Amniotic stem cell (primary cell): ENCODE measurements at regions not wholly inside any gene's neighbourhood (a gene's known extent, or its start where the extent isn't known, plus 50 kb on each side); places are given as distances from the start of the nearest gene placed in this dataset.
"Not testable (repeated sequence)": the region's sequence is repeated elsewhere in the genome, so short reads cannot be mapped to it uniquely, and the experiment has no call there.

Experiments used
- DNase-seq: peaks from one replicate; lab custom pipeline; 2025; lab: John Stamatoyannopoulos, UW

DNA sequence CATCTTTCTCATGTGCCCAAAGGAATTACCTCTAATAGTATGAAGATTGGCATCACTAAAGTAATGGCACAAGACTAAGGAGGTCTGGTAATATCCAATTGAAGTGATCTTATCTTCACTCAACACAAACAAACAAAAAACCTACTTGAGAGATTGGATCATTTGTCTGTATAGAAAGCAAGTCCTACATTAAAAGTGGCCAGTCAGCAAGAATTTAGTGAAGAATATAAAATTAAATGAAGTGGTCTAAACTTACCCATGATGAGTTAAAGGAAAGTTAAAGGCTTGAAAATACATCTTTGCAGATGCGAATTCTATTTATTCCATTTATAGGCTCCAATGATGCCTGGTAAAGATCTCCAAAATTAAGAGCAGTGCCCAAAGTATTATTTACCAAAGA is 350.3 kb upstream of the PCSK5 start:
- no peak for DNase-seq

DNA sequence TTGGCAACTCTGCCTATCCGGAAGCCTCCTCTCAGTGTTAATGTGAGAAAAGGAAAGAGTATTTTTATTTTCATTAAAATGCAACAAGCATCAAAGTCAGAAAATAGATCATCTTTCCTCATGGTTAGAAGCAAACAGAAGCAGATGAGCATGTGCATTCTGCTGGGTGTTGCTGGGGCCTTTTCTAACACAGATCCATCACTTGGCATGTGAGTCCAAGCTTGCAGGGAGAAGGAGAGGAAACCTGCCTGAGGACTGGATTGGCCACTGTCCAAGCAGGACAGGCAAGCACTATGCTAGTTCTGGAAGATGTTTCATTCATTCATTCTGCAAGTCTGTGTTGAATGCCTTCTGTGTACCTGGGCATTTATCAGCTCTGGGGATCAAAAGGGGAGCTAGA is 348.7 kb upstream of the PCSK5 start:
- no peak for DNase-seq

DNA sequence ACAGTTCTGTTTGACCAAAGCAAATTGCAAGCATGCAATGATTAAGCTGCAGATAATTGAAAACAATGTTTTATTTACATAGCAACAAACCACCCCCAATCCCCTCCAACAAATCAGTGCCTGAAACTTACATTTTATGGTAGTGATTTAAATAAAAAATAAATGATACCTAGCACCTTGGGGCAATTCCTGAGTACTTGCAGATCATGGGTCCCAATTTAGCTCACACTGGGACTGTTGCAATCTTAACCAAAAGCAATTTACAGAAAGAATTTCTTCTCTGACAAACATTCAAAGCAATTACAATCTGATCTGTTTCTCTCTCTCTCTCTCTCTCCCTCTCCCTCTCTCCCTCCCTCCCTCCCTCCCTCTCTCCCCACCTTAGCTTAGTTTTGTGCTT is 345.7 kb upstream of the PCSK5 start:
- no peak for DNase-seq

DNA sequence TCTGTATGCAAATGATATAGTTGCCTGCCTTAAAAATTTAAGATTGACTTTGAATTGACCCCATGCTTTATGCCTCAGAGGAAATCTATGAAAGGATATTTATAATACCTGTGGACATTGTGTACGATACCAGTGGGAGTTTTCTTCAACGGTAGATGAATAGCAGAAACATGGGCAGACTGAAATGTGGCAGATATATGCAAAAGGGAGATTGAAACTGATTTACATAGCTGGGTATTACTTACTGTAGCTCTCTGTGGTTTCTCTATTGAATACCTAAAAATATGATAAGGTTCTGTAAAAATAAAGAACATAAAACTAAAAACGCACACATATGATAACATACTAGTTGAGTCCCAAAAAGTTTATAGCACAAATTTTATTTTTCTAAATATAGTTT is 345.2 kb upstream of the PCSK5 start:
- no peak for DNase-seq

- DNase-seq, result no peak
Observed at GRCh38 chr9:75548871-75549270, 341.6 kb upstream of the PCSK5 start.

DNA sequence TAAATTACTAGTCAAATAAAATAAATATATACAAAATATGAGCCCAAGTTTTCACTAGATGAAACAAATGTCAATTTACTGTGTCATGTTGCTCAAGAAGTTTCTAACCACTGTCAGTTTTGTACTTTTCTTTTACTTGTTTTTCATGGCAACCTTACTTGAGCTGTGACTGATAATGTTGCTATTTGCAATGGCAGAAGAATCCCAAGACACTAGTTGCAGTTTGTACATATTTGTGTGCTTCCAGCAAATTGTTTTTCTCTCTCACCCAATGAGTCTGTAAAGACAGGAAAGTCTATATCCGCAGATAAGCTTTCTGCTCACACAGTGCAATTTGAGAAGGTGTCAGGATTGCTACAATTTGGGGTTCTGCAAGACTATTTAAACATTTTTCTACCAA is 338.6 kb upstream of the PCSK5 start:
- DNase-seq, result no peak

DNA sequence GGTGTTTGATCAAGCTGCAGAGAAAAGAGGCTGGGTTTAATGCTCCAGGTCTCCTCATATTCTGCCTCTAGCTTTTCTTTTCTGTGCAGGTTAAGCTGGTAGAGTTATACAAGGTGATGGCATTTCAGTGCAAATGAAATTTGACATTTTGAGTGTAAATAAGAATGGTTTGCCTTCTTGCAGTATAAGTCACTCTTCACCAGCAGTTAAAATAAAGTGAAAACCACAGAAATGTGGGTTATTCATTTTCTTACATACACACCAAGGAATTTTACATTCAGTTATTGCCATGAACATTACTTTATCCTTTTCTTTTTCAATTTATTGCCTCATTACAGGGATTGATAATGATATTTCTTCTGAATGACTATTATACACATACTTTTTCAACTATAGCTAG is 337.5 kb upstream of the PCSK5 start:
- DNase-seq, result no peak

GRCh38 chr9:75566813-75567212 is 323.7 kb upstream of the PCSK5 start:
- not testable (repeated sequence) for DNase-seq

DNA sequence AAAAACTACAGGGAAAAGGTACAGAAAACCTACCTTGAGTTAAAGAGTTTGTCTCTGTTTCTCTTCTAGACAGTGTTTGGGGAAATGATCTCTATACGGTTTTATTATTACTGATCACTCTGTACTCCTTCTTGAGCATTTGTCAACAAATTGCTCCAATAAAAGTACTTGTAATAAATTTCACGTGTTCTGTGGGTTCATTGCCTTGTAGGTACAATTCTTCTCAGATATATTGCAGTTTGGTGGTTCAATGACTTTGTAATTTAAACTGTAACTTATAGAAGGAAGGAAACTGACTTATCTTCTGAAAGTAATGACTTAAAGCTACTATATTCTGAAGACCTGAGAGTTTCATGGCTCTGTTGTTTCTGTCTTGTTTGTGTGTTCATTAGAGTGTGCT is 319.9 kb upstream of the PCSK5 start:
- DNase-seq, result no peak

DNA sequence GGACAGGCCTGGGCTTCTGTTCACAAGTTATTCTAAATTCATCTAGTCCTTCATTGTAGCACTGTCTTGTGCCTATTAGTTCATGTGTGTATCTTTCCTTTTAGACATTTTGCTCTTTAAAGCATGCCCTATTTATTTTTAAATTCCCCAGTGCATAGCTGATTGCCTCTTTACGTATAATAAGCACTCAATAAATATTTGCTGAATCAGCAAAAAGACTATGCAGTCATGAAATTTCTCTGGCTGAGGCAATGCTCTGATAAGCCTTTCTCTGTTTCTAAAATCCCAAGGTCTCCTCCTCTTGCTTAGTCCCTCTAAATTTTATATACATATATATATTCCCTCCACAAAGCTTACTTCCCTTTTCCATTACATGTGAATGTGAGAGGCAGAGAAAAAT is 315.9 kb upstream of the PCSK5 start:
- no peak for DNase-seq

DNA sequence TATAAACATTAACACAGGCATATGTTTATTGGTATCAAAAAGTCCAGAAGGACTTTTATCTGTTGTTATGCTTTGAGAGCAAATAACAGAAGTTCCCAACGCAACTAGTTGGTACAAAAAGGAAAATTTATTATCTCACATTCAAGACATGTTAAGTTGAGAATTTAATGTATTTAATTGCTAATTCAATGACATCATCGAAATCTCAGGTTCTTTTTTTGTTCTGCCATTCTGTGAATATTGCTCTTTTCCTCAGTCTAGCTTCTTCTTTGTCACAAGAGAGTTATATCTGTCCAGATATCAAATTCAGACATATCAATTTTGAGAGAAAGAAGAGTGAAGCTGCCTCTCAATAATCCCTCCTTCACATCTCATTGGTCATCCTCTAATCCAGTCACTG is 307.6 kb upstream of the PCSK5 start:
- DNase-seq, result no peak

DNA sequence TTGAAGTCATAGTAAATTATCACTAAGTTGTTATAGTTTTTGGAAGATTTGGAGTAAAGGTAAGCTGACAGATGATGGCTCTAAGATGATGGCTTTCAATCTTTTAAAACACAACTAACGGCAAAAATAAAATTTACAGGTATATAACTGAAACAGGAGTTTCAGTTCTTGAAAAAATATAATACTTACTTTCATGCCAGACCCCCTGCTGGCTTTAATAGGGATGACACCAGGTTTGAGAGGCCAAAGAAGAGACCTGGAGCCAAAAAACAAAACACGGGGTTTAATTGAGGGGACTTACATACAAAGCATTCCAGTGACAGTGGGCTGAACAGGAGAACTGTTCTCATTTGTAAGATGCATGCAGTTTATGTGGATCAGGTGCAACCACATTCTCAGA is 301.7 kb upstream of the PCSK5 start:
- DNase-seq, result no peak

GRCh38 chr9:75589497-75589896 is 301.0 kb upstream of the PCSK5 start:
- no peak for DNase-seq

DNA sequence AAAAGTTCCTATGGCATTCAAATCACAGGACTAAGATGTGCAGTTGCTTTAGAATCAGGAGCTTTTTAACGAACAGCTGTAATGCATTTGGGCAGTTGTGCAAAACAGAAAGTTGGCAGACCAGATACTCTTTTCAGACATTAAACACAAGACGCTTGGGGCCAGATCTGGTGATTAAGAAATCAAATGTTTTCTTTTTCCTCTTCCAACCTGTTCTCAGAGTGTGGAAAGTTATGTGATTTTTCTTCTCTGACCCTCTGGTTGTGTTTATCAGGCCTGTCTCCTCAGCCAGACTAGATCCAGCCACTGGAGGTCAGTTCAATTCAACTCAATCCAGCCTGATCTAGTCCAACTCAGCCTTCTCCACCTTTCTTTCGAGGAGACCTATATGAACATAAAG is 298.5 kb upstream of the PCSK5 start:
- no peak for DNase-seq

GRCh38 chr9:75592586-75592985 is 297.9 kb upstream of the PCSK5 start:
- DNase-seq, result no peak

DNA sequence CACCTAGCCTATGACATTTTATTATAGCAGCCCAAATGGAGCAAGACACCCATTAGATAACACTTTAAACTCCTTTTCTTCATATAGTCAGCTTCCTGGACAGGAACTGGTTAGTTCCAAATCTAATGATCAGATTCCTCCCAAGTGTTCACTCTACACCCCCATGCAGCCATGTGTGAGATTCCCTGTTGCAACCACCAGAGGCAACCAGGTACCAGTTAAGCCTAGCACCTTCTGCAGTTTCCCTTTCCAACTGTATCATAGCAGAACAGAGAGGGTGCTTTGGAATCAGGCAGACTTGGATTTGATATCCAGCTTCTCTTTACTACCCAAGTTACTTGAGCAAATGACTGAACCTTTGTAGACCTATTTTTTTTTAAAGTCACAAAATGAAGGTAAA is 296.6 kb upstream of the PCSK5 start:
- no peak for DNase-seq

GRCh38 chr9:75599126-75599525 is 291.3 kb upstream of the PCSK5 start:
- no peak for DNase-seq

- DNase-seq, result no peak
Observed at GRCh38 chr9:75601280-75601679, 289.2 kb upstream of the PCSK5 start.

GRCh38 chr9:75602060-75602459 is 288.4 kb upstream of the PCSK5 start:
- no peak for DNase-seq

DNA sequence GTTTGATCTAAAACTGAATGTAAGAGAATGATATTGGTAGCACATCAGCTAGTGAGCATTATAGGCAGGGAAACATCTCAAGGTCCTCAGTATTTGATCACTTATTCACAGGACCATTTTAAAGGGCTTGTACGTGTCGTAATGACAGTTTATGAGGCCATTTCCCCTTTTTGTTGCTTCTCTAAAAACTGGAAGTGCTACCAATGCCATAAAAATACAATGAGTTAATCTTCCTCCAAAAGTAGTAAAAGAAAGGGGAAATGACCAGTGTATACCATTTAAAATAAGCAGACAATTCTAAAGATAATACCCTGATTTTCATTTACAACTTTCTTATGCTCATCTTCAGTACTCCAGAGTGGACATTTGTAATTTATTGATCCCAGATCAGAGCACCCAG is 285.8 kb upstream of the PCSK5 start:
- no peak for DNase-seq

- no peak for DNase-seq
Observed at GRCh38 chr9:75607521-75607920, 283.0 kb upstream of the PCSK5 start.

- no peak for DNase-seq
Observed at GRCh38 chr9:75609401-75609800, 281.1 kb upstream of the PCSK5 start.

DNA sequence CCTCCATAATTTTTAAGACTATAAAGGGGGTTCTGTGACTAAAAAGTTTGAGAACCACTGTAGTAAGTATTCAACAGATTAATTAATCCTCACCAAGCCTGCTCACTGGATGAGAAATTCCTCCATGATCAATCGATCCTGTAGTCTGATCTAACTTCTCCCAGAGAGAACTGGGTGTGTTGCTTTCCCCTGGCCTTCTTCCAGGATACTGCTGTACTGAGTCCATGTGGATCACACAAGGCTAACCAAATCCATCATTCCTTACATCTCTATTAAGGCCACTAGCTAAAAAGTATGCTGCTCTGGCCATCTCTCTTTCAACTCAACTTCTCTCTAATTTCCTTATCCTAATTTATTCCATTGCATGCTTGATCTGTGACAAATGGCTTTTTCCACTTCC is 280.2 kb upstream of the PCSK5 start:
- DNase-seq, result no peak

- DNase-seq, result no peak
Observed at GRCh38 chr9:75612205-75612604, 278.3 kb upstream of the PCSK5 start.

- no peak for DNase-seq
Observed at GRCh38 chr9:75612754-75613153, 277.7 kb upstream of the PCSK5 start.
